Fibroblast of lung (primary cell): ENCODE measurements at regions not wholly inside any gene's neighbourhood (a gene's known extent, or its start where the extent isn't known, plus 50 kb on each side); places are given as distances from the start of the nearest gene placed in this dataset.

Experiments
- DNase-seq, 2 donors: peaks; one replicate each; pipeline versions ENCODE4 v3.0.0 to v3.0.0-alpha.2; 2010; ENCODE audit warnings: low read depth in 2 of 2
- H2AFZ ChIP-seq: 2 replicates; pipeline ENCODE4 v1.5.1; 2012; ENCODE audit warnings: low read length, control low read depth, inconsistent platforms
- H3K27ac ChIP-seq: 2 replicates; pipeline ENCODE4 v1.5.1; 2011; ENCODE audit warnings: low read length, control low read depth; ENCODE audit not compliant: insufficient read depth
- H3K27me3 ChIP-seq: 2 replicates; pipeline ENCODE4 v1.5.1; 2011; ENCODE audit warnings: mild to moderate bottlenecking, low read length; ENCODE audit not compliant: control insufficient read depth, insufficient read depth
- H3K36me3 ChIP-seq: 2 replicates; pipeline ENCODE4 v1.5.1; 2011; ENCODE audit warnings: low read length; ENCODE audit not compliant: control insufficient read depth, insufficient read depth
- H3K4me1 ChIP-seq: 2 replicates; pipeline ENCODE4 v1.5.1; 2011; ENCODE audit warnings: low read length; ENCODE audit not compliant: control insufficient read depth, insufficient read depth; ENCODE audit errors: extremely low read depth
- H3K4me2 ChIP-seq: 2 replicates; pipeline ENCODE4 v1.5.1; 2011; ENCODE audit warnings: low read length, control low read depth; ENCODE audit not compliant: insufficient read depth; ENCODE audit errors: extremely low read depth
- H3K4me3 ChIP-seq, 4 experiments: fragments of 200-600 bp in 1 of 4; sonication (generic) in 1 of 4; replicated peaks in 1 of 4; 2 replicates each; pipeline ENCODE4 v1.5.1; 2011 to 2016; ENCODE audit warnings: low read length in 4 of 4, low read depth in 3 of 4, mild to moderate bottlenecking in 3 of 4, control low read depth in 2 of 4, inconsistent platforms in 1 of 4, mixed read lengths in 1 of 4; ENCODE audit not compliant: insufficient read depth in 1 of 4; ENCODE audit errors: control extremely low read depth in 1 of 4
- H3K79me2 ChIP-seq: 2 replicates; pipeline ENCODE4 v1.5.1; 2012; ENCODE audit warnings: mild to moderate bottlenecking, low read length, inconsistent platforms; ENCODE audit not compliant: control insufficient read depth, insufficient read depth
- H3K9ac ChIP-seq: 2 replicates; pipeline ENCODE4 v1.5.1; 2011; ENCODE audit warnings: mild to moderate bottlenecking, low read length, control low read depth; ENCODE audit not compliant: insufficient read depth
- H3K9me3 ChIP-seq: 2 replicates; pipeline ENCODE4 v1.5.1; 2012; ENCODE audit warnings: low read depth, low read length; ENCODE audit not compliant: control insufficient read depth, insufficient read depth
- H4K20me1 ChIP-seq: 2 replicates; pipeline ENCODE4 v1.5.1; 2011; ENCODE audit warnings: low read length; ENCODE audit not compliant: control insufficient read depth, insufficient read depth; ENCODE audit errors: extremely low read depth
- EZH2 ChIP-seq: IDR thresholded peaks from 2 replicates; pipeline ENCODE4 v1.5.1; 2012; ENCODE audit warnings: low read length, control low read depth, mild to moderate bottlenecking; ENCODE audit errors: missing control alignments
- TF ChIP-seq, protein P1 (sequence below), 2 donors: IDR thresholded peaks in 1 of 2; conservative IDR thresholded peaks in 1 of 2; 1 replicate in 1 of 2; 2 replicates in 1 of 2; pipeline ENCODE4 v1.5.1; 2011 to 2012; ENCODE audit warnings: low read length in 2 of 2, control low read depth in 1 of 2, inconsistent platforms in 1 of 2, low read depth in 1 of 2, mild to moderate bottlenecking in 1 of 2

GRCh38 chr12:113713156-113713555, 241.5 kb upstream of the LHX5 start:
- H3K79me2 ChIP-seq = no peaks in the 10 kb centered on the region
- H3K4me1 ChIP-seq = no peaks in the 10 kb centered on the region
- no peak overlapping the region for H3K4me3 ChIP-seq
- DNase-seq = no peak
- no peak for TF ChIP-seq EZH2
- TF ChIP-seq, protein P1, sequence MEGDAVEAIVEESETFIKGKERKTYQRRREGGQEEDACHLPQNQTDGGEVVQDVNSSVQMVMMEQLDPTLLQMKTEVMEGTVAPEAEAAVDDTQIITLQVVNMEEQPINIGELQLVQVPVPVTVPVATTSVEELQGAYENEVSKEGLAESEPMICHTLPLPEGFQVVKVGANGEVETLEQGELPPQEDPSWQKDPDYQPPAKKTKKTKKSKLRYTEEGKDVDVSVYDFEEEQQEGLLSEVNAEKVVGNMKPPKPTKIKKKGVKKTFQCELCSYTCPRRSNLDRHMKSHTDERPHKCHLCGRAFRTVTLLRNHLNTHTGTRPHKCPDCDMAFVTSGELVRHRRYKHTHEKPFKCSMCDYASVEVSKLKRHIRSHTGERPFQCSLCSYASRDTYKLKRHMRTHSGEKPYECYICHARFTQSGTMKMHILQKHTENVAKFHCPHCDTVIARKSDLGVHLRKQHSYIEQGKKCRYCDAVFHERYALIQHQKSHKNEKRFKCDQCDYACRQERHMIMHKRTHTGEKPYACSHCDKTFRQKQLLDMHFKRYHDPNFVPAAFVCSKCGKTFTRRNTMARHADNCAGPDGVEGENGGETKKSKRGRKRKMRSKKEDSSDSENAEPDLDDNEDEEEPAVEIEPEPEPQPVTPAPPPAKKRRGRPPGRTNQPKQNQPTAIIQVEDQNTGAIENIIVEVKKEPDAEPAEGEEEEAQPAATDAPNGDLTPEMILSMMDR (conservative IDR thresholded peaks at IDR 0.05 in 1 of 2, IDR thresholded peaks at IDR 0.05 in 1 of 2; ENCODE audit: low read depth in 1 of 2, low read length in 2 of 2) = no peak
- no peaks in the 10 kb centered on the region for H3K36me3 ChIP-seq
- no peak overlapping the region for H2AFZ ChIP-seq
- H3K27ac ChIP-seq = no peak overlapping the region
- H3K27me3 ChIP-seq = no peaks in the 10 kb centered on the region
- no peaks in the 10 kb centered on the region for H4K20me1 ChIP-seq
- no peak overlapping the region for H3K9ac ChIP-seq
- no peak overlapping the region for H3K4me2 ChIP-seq
- H3K9me3 ChIP-seq = no peaks in the 10 kb centered on the region

GRCh38 chr12:113712481-113712880, 240.8 kb upstream of the LHX5 start:
- Histone ChIP-seq H4K20me1 (no peaks in the 10 kb centered on the region), H3K4me2 (no peak overlapping the region), H3K27ac (no peak overlapping the region), H3K4me3 (no peak overlapping the region), H3K9ac (no peak overlapping the region), H3K27me3 (no peaks in the 10 kb centered on the region), H2AFZ (no peak overlapping the region), H3K4me1 (no peaks in the 10 kb centered on the region), H3K36me3 (no peaks in the 10 kb centered on the region), H3K79me2 (no peaks in the 10 kb centered on the region), H3K9me3 (no peaks in the 10 kb centered on the region)
- DNase-seq = no peak
- TF ChIP-seq EZH2 = no peak
- TF ChIP-seq, protein P1 (conservative IDR thresholded peaks at IDR 0.05 in 1 of 2, IDR thresholded peaks at IDR 0.05 in 1 of 2; ENCODE audit: low read depth in 1 of 2, low read length in 2 of 2) = no peak

DNA sequence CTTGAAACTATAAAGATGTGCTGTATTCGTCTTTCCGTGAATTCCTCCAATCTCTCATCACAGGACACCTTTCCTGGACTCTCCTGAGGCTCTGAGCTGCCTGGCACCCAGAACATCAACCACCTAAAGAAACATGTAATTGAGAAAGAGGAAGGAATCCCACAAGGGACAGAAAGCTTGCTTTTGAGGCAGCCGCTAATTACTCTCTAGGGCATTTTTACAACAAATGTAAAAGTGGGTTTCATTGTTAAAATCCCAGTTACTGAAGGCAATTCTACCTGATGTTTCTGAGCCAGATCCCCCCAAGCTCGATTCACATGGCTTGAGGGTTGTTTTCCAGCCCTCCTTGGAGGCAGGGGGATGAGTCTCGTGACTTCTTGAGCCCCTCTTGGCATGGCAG, 238.5 kb upstream of the LHX5 start:
- H3K4me3 ChIP-seq = no peak overlapping the region
- H2AFZ ChIP-seq = no peak overlapping the region
- no peaks in the 10 kb centered on the region for H3K36me3 ChIP-seq
- H3K79me2 ChIP-seq = no peaks in the 10 kb centered on the region
- H3K27ac ChIP-seq = no peak overlapping the region
- TF ChIP-seq, protein P1 (conservative IDR thresholded peaks at IDR 0.05 in 1 of 2, IDR thresholded peaks at IDR 0.05 in 1 of 2; ENCODE audit: low read depth in 1 of 2, low read length in 2 of 2) = no peak
- no peak for TF ChIP-seq EZH2
- no peaks in the 10 kb centered on the region for H3K9me3 ChIP-seq
- H3K4me1 ChIP-seq = no peaks in the 10 kb centered on the region
- H3K9ac ChIP-seq = no peak overlapping the region
- DNase-seq = no peak
- H4K20me1 ChIP-seq = no peaks in the 10 kb centered on the region
- H3K4me2 ChIP-seq = no peak overlapping the region
- H3K27me3 ChIP-seq = no peaks in the 10 kb centered on the region
